ENCODE measurements at regions not wholly inside any gene's neighbourhood (a gene's known extent, or its start where the extent isn't known, plus 50 kb on each side); places are given as distances from the start of the nearest gene placed in this dataset.

DNA sequence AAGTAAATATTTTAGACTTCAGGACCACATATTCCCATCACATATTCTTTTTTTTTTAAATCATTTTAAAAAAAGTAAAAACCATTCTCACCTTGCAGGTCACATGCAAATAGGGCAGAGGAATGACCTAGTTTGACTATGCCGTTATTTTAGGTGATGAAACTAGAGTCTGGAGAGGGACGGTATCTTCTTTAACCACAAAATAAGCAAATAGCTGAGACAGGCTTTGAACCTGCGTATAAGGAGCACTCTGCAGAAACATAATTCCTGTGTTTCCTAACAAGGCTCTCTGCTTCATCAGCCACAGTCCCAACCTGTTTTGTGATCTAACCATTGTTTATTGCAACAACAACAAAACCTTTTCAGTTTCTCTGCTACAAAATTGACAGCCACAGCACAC is 121.5 kb downstream of the PCTP start:
- TF ChIP-seq, protein P1, sequence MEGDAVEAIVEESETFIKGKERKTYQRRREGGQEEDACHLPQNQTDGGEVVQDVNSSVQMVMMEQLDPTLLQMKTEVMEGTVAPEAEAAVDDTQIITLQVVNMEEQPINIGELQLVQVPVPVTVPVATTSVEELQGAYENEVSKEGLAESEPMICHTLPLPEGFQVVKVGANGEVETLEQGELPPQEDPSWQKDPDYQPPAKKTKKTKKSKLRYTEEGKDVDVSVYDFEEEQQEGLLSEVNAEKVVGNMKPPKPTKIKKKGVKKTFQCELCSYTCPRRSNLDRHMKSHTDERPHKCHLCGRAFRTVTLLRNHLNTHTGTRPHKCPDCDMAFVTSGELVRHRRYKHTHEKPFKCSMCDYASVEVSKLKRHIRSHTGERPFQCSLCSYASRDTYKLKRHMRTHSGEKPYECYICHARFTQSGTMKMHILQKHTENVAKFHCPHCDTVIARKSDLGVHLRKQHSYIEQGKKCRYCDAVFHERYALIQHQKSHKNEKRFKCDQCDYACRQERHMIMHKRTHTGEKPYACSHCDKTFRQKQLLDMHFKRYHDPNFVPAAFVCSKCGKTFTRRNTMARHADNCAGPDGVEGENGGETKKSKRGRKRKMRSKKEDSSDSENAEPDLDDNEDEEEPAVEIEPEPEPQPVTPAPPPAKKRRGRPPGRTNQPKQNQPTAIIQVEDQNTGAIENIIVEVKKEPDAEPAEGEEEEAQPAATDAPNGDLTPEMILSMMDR (IDR thresholded peaks at IDR 0.05) = no peak
- TF ChIP-seq POLR2A (IDR thresholded peaks at IDR 0.05) = no peak
